Peyer's patch (tissue), 4 donors: ENCODE measurements at regions not wholly inside any gene's neighbourhood (a gene's known extent, or its start where the extent isn't known, plus 50 kb on each side); places are given as distances from the start of the nearest gene placed in this dataset.

Experiments used
- DNase-seq, 3 donors: peaks; one replicate each; pipeline ENCODE4 v3.0.0-alpha.2; 2017 to 2019
- H3K27ac ChIP-seq, 4 donors: fragments of 200-600 bp; sonication (generic); one replicate each; pipeline ENCODE4 v1.5.1; 2016 to 2019
- H3K27me3 ChIP-seq, 2 donors: fragments of 200-600 bp; sonication (generic); one replicate each; pipeline ENCODE4 v1.5.1; 2019
- H3K36me3 ChIP-seq, 3 donors: fragments of 200-600 bp; sonication (generic); one replicate each; pipeline ENCODE4 v1.5.1; 2016 to 2019
- H3K4me1 ChIP-seq, 4 donors: fragments of 200-600 bp; sonication (generic); one replicate each; pipeline ENCODE4 v1.5.1; 2016 to 2019
- H3K4me3 ChIP-seq, 4 donors: fragments of 200-600 bp; sonication (generic); 1 replicate in 3 of 4; 2 replicates in 1 of 4; pipeline ENCODE4 v1.5.1; 2016 to 2019; ENCODE audit warnings: mild to moderate bottlenecking in 1 of 4
- H3K9me3 ChIP-seq, 4 donors: fragments of 200-600 bp; sonication (generic); one replicate each; pipeline ENCODE4 v1.5.1; 2016 to 2019; ENCODE audit warnings: mild to moderate bottlenecking in 1 of 4
- POLR2A ChIP-seq, 2 donors: fragments of 450-650 bp; IDR thresholded peaks; one replicate each; pipeline ENCODE4 v1.5.1; 2017; ENCODE audit warnings: antibody characterized with exemption in 2 of 2, mild to moderate bottlenecking in 2 of 2, moderate library complexity in 2 of 2
- TF ChIP-seq, protein P1 (sequence below), 6 experiments: fragments of 450-650 bp in 4 of 6; fragments of 200-600 bp in 2 of 6; sonication (generic) in 1 of 6; IDR thresholded peaks; one replicate each; pipeline ENCODE4 v1.5.1; 2017 to 2019; ENCODE audit warnings: antibody characterized with exemption in 6 of 6, mild to moderate bottlenecking in 3 of 6, moderate library complexity in 1 of 6

- no peak for TF ChIP-seq POLR2A (IDR thresholded peaks at IDR 0.05)
- TF ChIP-seq, protein P1, sequence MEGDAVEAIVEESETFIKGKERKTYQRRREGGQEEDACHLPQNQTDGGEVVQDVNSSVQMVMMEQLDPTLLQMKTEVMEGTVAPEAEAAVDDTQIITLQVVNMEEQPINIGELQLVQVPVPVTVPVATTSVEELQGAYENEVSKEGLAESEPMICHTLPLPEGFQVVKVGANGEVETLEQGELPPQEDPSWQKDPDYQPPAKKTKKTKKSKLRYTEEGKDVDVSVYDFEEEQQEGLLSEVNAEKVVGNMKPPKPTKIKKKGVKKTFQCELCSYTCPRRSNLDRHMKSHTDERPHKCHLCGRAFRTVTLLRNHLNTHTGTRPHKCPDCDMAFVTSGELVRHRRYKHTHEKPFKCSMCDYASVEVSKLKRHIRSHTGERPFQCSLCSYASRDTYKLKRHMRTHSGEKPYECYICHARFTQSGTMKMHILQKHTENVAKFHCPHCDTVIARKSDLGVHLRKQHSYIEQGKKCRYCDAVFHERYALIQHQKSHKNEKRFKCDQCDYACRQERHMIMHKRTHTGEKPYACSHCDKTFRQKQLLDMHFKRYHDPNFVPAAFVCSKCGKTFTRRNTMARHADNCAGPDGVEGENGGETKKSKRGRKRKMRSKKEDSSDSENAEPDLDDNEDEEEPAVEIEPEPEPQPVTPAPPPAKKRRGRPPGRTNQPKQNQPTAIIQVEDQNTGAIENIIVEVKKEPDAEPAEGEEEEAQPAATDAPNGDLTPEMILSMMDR (IDR thresholded peaks at IDR 0.05), result no peak
- Histone ChIP-seq H3K36me3 (no peaks in the 10 kb centered on the region), H3K4me3 (no peak overlapping the region), H3K9me3 (no peaks in the 10 kb centered on the region), H3K27ac (no peak overlapping the region), H3K4me1 (no peaks in the 10 kb centered on the region), H3K27me3 (no peaks in the 10 kb centered on the region)
- DNase-seq, result no peak
Observed at GRCh38 chr13:105641121-105641520, 894.3 kb downstream of the EFNB2 start.

- TF ChIP-seq POLR2A (IDR thresholded peaks at IDR 0.05), result no peak
- TF ChIP-seq, protein P1 (IDR thresholded peaks at IDR 0.05), result no peak
- no peaks in the 10 kb centered on the region for H3K27me3 ChIP-seq
- no peaks in the 10 kb centered on the region for H3K9me3 ChIP-seq
- no peaks in the 10 kb centered on the region for H3K4me1 ChIP-seq
- no peak overlapping the region for H3K27ac ChIP-seq
- no peak overlapping the region for H3K4me3 ChIP-seq
- no peak for DNase-seq
- no peaks in the 10 kb centered on the region for H3K36me3 ChIP-seq
Observed at GRCh38 chr13:105638426-105638825, 897.0 kb downstream of the EFNB2 start.

GRCh38 chr13:105634059-105634458 lies 901.4 kb downstream of the EFNB2 start:
- TF ChIP-seq, protein P1 (IDR thresholded peaks at IDR 0.05), result no peak
- TF ChIP-seq POLR2A (IDR thresholded peaks at IDR 0.05), result no peak
- Histone ChIP-seq H3K9me3 (no peaks in the 10 kb centered on the region), H3K4me1 (no peaks in the 10 kb centered on the region), H3K36me3 (no peaks in the 10 kb centered on the region), H3K27me3 (no peaks in the 10 kb centered on the region), H3K4me3 (no peak overlapping the region), H3K27ac (no peak overlapping the region)
- no peak for DNase-seq

- Histone ChIP-seq H3K4me3 (no peak overlapping the region), H3K27me3 (no peaks in the 10 kb centered on the region), H3K36me3 (no peaks in the 10 kb centered on the region), H3K9me3 (no peaks in the 10 kb centered on the region), H3K27ac (no peak overlapping the region), H3K4me1 (no peaks in the 10 kb centered on the region)
- TF ChIP-seq POLR2A (IDR thresholded peaks at IDR 0.05), result no peak
- TF ChIP-seq, protein P1 (IDR thresholded peaks at IDR 0.05), result no peak
- DNase-seq, result no peak
Observed at GRCh38 chr13:105630431-105630830, 905.0 kb downstream of the EFNB2 start.

DNA sequence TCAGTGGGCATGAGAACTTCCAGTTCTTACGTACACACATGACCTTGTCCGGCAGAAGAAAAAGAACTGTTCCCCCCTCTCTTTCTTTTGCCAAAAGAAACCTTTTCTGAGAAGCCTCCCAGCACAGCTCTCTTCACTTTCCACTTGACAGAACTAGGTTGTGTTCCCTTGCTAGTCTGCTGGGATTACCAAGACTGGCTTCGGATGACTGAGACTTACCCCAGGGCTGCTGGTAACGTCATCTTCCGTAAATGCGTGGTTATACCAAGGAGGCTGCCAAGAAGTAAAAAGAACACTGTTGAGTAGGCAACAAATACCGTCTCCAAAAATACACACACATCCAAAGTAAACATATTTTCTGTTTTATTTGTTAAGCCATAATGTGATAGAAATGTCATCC lies 908.2 kb downstream of the EFNB2 start:
- TF ChIP-seq, protein P1 (IDR thresholded peaks at IDR 0.05), result no peak
- TF ChIP-seq POLR2A (IDR thresholded peaks at IDR 0.05), result no peak
- H3K9me3 ChIP-seq, result no peaks in the 10 kb centered on the region
- DNase-seq, result no peak
- no peak overlapping the region for H3K27ac ChIP-seq
- H3K4me1 ChIP-seq, result no peaks in the 10 kb centered on the region
- no peaks in the 10 kb centered on the region for H3K27me3 ChIP-seq
- no peaks in the 10 kb centered on the region for H3K36me3 ChIP-seq
- no peak overlapping the region for H3K4me3 ChIP-seq

DNA sequence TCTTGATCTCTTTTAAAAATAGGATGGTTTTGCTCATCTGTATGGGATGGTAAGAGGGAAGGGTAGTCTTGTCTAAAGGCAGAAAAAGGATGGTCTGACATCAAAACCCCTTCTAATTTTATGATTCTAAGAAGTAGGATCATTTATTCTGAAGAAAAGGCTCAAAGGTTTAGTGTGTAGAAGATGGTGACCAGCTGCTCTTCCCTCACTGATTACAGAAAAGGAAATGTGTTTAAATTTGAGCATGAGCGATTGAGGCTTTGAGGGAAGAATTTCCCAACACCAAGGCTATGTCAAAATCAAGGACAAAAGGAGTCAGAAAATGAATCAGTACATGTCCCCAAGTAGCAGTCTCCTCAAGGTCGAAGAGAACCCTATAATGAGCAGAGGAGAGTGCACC lies 909.8 kb downstream of the EFNB2 start:
- Histone ChIP-seq H3K27me3 (no peaks in the 10 kb centered on the region), H3K27ac (no peak overlapping the region), H3K36me3 (no peaks in the 10 kb centered on the region), H3K4me1 (no peaks in the 10 kb centered on the region), H3K4me3 (no peak overlapping the region), H3K9me3 (no peaks in the 10 kb centered on the region)
- TF ChIP-seq, protein P1 (IDR thresholded peaks at IDR 0.05), result no peak
- TF ChIP-seq POLR2A (IDR thresholded peaks at IDR 0.05), result no peak
- DNase-seq, result no peak
